T47D (cell line): ENCODE measurements at regions not wholly inside any gene's neighbourhood (a gene's known extent, or its start where the extent isn't known, plus 50 kb on each side); places are given as distances from the start of the nearest gene placed in this dataset.
"Not testable (repeated sequence)": the region's sequence is repeated elsewhere in the genome, so short reads cannot be mapped to it uniquely, and the experiment has no call there.

Experiments used
- DNase-seq, 2 experiments: peaks; one replicate each; pipeline versions ENCODE4 v3.0.0 to v3.0.0-alpha.2; 2011 to 2012; ENCODE audit warnings: low read depth in 1 of 2, low spot score in 1 of 2
- JUND ChIP-seq: IDR thresholded peaks from 2 replicates; pipeline ENCODE4 v1.6.1; 2012; ENCODE audit warnings: low read depth
- in situ Hi-C: cut with HindIII; loops from 2 replicates; pipeline ENCODE4 v1.10.0; 2016; ENCODE audit warnings: low sequenced_read_pairs, low pct_unique_long_range_greater_than_20kb

DNA sequence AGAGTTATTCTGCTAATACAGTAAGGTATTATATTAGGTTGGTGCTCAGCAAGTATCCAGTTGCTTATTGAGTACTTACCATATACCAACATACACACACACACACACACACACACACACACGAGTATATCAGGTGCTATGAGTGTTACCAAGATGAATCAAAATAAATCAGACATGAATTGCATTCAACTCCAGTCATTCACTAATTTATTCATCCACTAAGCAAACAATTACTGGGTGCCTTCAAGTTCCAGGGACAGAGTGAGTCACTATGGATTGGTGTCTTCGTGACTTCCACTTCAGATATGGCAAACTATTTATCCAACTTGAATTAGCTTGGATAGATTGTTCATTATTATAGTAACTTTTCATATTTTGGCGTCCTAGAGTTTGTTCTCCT, 140.7 kb upstream of the SLC44A1 start:
- no peak for DNase-seq
- no peak for TF ChIP-seq JUND
- in situ Hi-C loops, result no loop called here

DNA sequence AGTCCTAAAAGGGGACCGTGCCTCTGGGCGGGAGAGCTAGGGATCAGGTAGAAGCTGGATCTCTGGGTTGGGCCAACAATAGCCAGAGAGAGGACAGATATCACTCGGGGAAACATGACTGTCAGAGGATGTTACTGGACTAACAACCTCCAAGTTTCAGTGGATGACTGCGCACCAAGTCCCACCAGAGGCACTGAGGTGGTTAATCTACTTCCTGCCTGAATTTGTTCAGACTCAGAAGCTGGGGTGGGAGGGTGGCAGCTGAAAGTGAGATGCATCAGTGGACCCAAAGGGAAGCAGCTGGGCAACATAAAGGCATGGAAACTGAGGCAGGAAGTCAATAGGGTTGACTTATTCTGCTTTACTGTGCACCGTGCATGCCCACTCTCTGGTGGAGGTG, 130.1 kb upstream of the SLC44A1 start:
- no peak for TF ChIP-seq JUND
- in situ Hi-C loops, result no loop called here
- no peak for DNase-seq

DNA sequence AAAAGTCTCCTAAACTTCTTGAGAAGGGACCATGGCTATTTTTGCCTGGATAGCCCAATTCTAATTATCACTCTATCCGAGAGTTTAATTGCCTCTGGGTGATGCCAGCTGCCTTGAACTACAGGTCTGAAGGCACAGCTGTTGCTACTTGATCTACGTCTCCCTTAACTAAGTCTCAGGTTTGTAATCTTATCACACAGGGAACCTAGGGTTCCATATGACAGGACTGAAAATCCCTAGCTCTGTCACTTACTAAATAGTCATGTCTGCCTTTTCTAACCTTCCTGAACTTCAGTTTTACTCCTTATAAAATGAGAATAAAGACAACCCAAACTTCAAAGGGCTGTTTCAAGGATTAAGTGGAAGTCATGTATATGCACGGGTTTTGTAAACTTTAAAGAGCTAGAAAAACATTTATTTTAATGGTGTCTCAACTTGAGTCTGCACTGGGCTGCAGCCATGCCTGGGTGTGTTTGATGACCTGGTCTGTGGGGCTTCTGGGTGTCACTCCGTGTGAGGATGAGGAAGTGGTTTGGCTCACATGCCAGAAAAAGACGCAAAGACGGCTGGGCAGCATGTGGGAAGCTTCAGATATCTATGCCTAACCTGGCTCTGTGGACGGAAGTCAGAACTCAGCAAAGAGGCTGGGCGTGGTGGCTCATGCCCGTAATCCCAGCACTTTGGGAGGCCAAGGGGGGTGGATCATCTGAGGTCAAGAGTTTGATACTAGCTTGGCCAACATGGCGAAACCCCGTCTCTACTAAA, 129.3 kb upstream of the SLC44A1 start:
- in situ Hi-C loops, result no loop called here
- TF ChIP-seq JUND, result no peak
- no peak for DNase-seq

DNA sequence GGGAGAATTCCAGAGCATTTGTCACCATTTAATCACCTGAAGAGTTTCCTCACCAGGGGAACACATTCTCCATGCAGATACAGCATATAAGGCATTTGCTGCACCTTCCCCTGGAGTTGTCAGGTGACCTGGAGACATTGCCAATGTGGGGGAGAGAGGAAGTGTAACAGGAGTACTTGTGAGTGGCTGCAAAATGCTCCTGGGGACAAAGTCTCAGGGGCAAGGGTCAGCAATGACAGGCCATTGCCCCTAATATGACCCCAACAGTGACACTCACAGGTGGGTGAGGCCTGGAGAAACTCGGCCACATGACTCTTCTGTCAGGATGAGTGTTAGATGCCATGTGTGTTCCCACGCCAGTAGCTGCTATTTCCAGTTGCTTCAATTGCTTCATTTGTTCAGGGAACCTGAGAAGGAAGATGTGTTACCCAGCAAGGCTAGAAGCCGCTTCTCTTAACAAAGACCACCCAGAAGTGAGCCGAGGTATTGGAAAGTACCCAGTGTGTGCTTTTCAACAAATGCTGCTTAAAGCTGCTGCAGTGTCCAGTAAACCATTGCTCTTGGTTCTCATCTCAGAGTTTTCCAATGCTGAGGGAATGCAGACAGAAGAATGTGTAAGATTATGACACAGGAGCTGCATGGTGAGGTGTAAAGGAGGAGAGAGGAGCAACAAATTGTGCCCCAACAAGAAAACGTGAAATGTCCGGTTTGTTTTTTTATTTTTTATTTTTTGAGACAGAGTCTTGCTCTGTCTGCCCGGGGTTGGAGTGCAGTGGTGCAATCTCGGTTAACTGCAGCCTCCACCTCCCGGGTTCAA, 128.2 kb upstream of the SLC44A1 start:
- TF ChIP-seq JUND, result no peak
- in situ Hi-C loops, result no loop called here
- DNase-seq, result no peak

DNA sequence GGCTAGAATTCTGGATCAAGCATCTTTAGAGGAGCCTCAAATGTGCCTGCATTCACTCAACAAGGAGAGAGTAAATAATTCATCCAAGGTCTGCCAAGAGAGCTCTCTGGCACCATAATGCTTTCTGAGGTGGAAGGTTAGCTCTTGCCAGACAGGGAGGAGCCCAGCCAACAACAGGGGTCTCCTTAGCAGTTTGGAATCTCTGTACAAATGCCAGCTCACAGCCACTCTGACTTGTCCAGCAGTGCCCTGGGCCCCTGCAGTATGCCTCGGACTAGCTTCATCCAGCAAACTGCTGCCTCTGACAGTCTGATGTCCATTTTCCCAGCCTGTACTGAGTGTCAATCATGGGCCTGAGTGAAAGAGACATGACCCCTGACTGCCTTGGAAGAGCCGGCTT, 127.2 kb upstream of the SLC44A1 start:
- no peak for TF ChIP-seq JUND
- in situ Hi-C loops, result no loop called here
- no peak for DNase-seq

DNA sequence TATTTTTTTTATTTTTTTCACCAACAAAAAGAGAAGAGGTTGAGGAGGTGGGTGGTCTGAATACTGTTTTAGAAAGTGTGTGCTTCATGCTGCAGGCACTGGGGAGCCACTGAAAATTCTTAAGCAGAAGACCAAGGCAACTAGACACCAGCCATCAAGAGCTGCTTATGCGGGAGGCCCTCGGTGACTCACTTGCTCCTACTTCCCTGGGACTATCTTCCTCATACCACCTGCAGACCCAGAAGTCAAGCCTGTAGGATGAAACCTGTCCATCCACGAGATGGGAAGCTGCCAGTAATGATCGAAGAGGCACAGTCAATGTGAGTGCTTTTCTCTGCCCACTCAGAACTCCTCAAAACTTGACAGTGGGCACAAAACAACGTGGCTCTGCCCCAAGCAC, 125.8 kb upstream of the SLC44A1 start:
- in situ Hi-C loops, result no loop called here
- no peak for TF ChIP-seq JUND
- no peak for DNase-seq

DNA sequence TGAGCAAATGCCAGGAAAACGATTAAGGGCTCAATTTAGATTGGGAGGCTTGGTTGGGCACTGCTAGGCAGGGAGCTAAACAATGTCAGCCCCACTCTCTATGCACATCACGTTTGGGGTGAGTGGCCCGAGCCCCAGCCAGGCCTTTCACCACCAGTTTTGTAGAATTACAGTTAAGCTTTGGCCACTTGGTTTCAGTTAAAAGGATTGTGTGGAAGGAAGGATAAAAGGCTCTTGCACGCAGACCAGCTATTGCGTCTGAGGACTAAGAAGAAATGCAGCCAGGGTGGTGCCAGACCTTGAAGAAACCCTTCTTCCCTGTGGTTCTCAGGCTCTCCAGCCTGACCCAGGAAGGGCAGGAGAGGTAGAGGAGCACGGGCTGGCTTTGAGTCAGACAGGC, 125.3 kb upstream of the SLC44A1 start:
- no peak for DNase-seq
- TF ChIP-seq JUND, result no peak
- in situ Hi-C loops, result no loop called here

DNA sequence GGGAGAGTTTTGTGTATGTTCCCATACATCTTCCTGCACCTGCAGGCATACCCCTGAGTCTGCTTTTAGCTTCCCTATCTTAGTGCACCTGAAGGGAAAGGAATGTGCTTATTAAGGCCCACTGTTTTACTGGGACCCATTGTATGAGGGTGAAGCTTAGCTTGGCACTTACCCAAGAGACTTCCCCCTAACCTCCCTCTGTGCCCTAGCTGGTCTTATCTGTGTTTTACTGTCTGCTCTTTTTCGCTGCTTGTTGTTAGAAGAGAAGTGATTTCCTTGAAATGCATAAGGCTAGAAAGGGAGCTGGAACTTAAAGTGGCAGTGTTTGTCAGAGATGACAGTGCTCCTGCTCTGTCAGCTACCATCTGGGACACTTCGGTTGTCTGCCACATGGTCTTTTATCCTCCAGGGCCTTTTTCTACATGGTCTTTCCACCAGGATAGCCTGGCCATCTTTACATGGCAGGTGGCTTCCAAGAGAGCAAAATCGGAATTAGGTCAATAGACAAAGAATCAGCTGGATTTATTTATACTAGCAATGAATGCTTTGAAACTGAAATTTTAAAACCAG, 122.5 kb upstream of the SLC44A1 start:
- DNase-seq, result no peak
- no peak for TF ChIP-seq JUND
- in situ Hi-C loops, result no loop called here

DNA sequence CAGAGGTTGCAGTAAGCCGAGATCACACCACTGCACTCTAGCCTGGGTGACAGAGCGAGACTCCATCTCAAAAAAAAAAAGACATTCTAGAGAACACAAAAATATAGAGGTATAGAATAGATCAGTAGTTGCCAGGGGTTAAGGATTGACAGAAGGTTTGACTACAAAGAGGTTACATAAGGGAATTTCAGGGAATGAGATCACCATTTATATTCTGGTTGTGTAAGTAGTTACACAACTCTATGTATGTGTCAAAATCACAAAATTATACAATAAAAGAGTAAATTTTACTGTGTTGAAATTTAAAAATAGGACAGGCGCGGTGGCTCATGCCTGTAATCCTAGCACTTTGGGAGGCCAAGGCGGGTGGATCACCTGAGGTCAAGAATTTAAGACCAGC, 119.9 kb upstream of the SLC44A1 start:
- in situ Hi-C loops, DNase-seq: not testable (repeated sequence)

DNA sequence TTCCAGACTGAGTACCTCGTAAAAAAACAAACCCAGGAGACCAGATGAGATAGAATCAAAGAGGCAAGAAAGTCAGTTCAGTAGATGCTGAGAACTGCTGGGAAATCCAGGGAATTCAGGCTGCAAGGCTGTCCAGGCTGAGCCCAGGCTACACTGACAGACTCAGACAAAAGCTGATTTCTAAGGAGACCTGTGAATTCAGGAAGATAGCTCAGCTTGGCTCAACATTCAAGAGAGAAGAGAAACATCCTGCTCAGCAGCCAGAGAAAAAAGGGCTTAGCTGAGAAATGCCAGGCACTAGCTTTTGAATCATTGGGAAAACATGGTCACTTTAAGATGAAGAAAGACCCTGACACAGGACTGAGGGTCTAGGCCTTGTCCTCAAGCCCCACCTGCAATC, 118.2 kb upstream of the SLC44A1 start:
- DNase-seq, result no peak
- in situ Hi-C loops, result no loop called here
- no peak for TF ChIP-seq JUND

DNA sequence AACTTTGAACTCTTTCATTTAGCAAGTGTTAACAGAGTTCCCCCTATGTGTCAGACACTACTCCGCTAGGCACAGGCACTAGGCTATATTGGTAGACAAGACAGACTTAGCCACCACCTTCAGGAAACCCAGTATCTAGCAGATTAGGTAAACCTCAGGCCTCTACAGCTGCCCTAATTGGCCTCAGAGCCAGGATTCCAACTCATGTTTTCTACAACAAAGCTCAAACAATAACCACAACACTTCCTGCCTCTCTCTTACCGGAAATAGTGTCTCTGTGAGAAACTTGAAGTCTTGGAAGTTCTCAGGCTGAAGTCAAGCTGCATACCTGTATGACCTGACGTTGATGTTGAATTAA, 116.6 kb upstream of the SLC44A1 start:
- TF ChIP-seq JUND, result no peak
- in situ Hi-C loops, result no loop called here
- no peak for DNase-seq

DNA sequence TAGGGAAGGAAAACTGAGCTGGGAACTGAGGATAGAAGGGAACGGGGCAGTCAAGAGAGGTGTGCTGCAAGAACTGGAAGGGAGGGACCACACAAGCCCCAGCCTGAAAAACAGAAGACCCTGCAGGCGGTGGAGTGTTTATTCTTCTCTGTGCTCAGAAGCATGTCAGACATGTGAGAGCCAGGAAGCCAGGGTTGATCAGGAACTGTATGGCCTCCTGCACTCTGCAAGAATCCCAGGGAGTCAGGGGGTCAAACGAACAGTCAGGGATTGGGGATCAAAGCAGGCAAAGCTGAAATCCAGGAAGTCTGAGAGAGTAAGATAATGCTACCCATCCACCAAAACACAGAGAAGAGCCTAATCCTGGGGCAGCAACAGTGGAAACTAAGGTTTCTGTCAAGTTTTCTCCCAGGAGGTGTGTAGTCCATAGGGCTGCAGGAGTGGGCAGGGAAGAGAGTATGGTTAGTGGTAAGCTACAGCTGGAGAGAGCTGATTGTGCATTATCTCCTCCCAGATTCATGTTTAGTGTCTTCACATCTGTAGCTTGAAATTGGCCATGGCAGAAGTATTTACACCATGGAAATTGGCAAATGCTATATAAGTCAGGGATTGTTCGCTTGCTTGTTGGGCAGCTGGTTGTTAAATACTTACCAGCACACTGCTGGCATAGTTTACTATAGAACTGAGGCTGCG, 115.4 kb upstream of the SLC44A1 start:
- in situ Hi-C loops, result no loop called here
- DNase-seq, result no peak
- TF ChIP-seq JUND, result no peak

DNA sequence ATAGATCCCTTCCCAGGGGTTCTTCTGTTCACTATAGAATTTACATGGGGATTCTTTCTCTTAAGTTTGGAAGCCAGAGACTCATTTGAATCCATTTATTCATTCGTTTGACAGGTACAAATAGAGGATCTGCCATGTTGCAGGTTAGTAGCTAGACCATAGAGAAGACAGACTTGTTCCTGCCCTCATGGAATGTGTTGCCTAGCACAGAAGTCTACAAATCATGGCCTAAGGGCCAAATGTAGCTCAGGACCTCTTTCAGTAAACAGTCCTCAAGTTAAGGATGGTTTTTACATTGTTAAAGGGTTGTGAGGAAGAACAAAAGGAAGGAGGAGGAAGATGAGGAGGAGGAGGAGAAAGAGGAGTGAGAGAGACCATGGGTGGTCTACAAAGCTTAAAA, 114.7 kb upstream of the SLC44A1 start:
- DNase-seq, result peak; percentile 29 to 54
- TF ChIP-seq JUND, result no peak
- in situ Hi-C loops, result no loop called here
